T-helper 2 cell (primary cell): ENCODE measurements at regions not wholly inside any gene's neighbourhood (a gene's known extent, or its start where the extent isn't known, plus 50 kb on each side); places are given as distances from the start of the nearest gene placed in this dataset.

Experiments
- DNase-seq, 5 experiments: peaks; one replicate each; pipeline versions ENCODE4 v3.0.0 to v3.0.0-alpha.2; 2012 to 2022

DNA sequence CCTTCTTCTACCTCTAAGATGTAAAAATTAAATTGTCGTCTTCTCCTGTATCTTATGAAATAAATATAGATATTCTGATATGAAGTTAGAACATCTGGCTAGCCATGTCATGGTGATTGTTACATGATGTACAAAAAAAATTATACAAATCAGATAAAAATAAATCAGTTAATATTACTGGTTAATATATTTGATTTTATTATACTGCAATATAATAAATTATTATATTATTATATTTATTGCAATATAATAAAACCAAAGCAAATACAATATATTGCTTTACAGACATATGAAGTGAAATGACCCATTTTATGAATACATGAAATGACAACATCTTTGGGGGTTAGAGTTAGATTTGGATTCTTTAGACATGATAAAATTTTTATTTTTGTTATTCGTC is 72.3 kb upstream of the NAALADL2 start:
- DNase-seq = no peak

GRCh38 chr3:174791161-174791560 is 68.0 kb upstream of the NAALADL2 start:
- no peak for DNase-seq

DNA sequence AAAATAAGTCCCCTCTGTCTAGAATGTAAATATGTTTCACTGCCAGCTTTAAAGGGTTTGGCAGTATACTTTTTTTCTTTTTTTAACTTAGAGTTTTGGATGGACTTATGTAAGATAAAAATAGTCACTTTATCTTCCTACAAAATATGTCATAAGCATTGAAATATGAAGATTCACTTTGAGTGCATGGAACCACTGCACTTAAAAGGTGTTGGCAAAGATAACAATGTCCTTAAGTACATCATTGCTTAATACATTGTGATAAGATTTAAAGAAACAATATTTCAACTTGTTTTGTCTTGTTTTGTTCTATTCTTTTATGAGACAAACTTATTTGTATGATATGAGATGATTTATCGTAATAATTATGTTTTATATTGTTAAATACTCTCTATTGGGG is 66.3 kb upstream of the NAALADL2 start:
- no peak for DNase-seq
